CD8-positive, alpha-beta memory T cell (primary cell): ENCODE measurements at regions not wholly inside any gene's neighbourhood (a gene's known extent, or its start where the extent isn't known, plus 50 kb on each side); places are given as distances from the start of the nearest gene placed in this dataset.

Source experiments
- CTCF ChIA-PET: fragments of 350-600 bp; sonication (Branson Sonifier 250); formaldehyde crosslinking; loops from one replicate; lab custom pipeline; 2021; ENCODE audit warnings: antibody characterized with exemption; lab: Charles Lee
- POLR2A ChIA-PET: fragments of 350-600 bp; sonication (Branson Sonifier 250); formaldehyde crosslinking; loops from one replicate; lab custom pipeline; 2021; ENCODE audit warnings: antibody characterized with exemption; lab: Charles Lee
- DNase-seq, 5 donors: peaks; one replicate each; pipeline versions ENCODE4 v3.0.0 to v3.0.0-alpha.2; 2020 to 2022; ENCODE audit warnings: mixed read lengths in 1 of 5
- H3K27ac ChIP-seq: one replicate; pipeline ENCODE4 v1.7.0; 2013; ENCODE audit warnings: low read depth, mild to moderate bottlenecking, low read length, moderate library complexity
- H3K27me3 ChIP-seq: 2 replicates; pipeline ENCODE4 v1.7.0; 2013; ENCODE audit warnings: low read length, mild to moderate bottlenecking; ENCODE audit not compliant: insufficient read depth, poor library complexity, severe bottlenecking
- H3K36me3 ChIP-seq: 2 replicates; pipeline ENCODE4 v1.7.0; 2013; ENCODE audit warnings: mild to moderate bottlenecking, low read length, moderate library complexity; ENCODE audit not compliant: insufficient read depth
- H3K4me1 ChIP-seq: 2 replicates; pipeline ENCODE4 v1.7.0; 2013; ENCODE audit warnings: mild to moderate bottlenecking, low read length, moderate library complexity; ENCODE audit not compliant: insufficient read depth
- H3K4me3 ChIP-seq: 2 replicates; pipeline ENCODE4 v1.7.0; 2013; ENCODE audit warnings: mild to moderate bottlenecking, low read length
- H3K9me3 ChIP-seq: 2 replicates; pipeline ENCODE4 v1.7.0; 2013; ENCODE audit warnings: mild to moderate bottlenecking, low read length
- H3K27ac Mint-ChIP-seq, 8 donors: one replicate each; pipeline ENCODE4 v1.8.0; 2020 to 2021; ENCODE audit warnings: mixed read lengths in 8 of 8, mild to moderate bottlenecking in 6 of 8, inconsistent platforms in 3 of 8, moderate library complexity in 3 of 8
- H3K27me3 Mint-ChIP-seq, 2 donors: one replicate each; pipeline ENCODE4 v1.8.0; 2020 to 2021; ENCODE audit warnings: mixed read lengths in 2 of 2, mild to moderate bottlenecking in 1 of 2, moderate library complexity in 1 of 2
- H3K36me3 Mint-ChIP-seq, 3 donors: one replicate each; pipeline ENCODE4 v1.8.0; 2020 to 2021; ENCODE audit warnings: mixed read lengths in 3 of 3, inconsistent platforms in 1 of 3, mild to moderate bottlenecking in 1 of 3
- H3K4me1 Mint-ChIP-seq, 3 donors: one replicate each; pipeline ENCODE4 v1.8.0; 2020 to 2021; ENCODE audit warnings: mixed read lengths in 3 of 3, inconsistent platforms in 1 of 3, mild to moderate bottlenecking in 1 of 3
- H3K4me3 Mint-ChIP-seq, 7 donors: one replicate each; pipeline ENCODE4 v1.8.0; 2020 to 2021; ENCODE audit warnings: mixed read lengths in 7 of 7, mild to moderate bottlenecking in 6 of 7, moderate library complexity in 4 of 7, inconsistent platforms in 2 of 7
- H3K9me3 Mint-ChIP-seq, 5 donors: one replicate each; pipeline ENCODE4 v1.8.0; 2020 to 2022; ENCODE audit warnings: mixed read lengths in 5 of 5, mild to moderate bottlenecking in 3 of 5, moderate library complexity in 2 of 5, inconsistent platforms in 1 of 5

DNA sequence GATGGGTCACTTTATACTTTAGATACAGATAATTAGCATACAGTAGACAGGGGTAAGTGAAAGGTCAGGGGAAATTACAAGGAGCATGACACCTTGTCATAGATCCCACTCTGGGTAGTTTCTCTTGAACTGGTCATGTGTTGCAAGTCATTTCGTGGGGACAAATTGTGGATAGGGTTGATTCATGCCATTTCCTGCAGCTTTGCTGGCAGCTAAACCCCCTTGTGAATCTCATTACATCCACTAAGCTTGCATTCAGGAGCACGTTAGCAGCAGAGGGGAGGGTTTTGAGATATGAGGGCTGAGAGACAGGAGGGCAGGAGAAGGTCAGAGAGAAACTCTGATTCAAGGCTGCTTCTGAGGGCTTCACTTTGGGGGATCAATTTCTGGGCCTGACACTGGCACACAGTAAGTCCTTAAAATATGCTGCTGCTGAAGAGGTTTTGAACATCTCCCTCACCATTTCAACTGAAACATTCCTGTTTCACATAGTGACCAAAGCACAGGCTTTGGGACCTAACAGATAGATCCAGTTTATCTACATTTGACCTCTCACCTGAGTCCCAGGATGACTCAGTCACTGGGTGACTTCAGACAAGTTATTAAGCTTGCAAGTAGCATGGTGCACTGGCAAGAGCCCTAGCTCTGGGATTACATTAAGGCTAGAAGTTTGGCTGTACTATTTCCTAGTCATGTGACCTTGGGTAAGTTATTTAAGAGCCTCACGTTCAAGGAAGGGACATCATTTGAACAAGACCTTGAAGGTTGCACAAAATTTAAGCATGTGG is 206.0 kb upstream of the USP24 start:
- DNase-seq = no peak
- Mint-ChIP-seq H3K36me3 (no peaks in the 10 kb centered on the region), H3K4me1 (no peaks in the 10 kb centered on the region), H3K9me3 (peaks cover 0 to 4% (median 3%) of the 10 kb centered on the region in 5 donors), H3K27me3 (peaks cover 8 to 36% of the 10 kb centered on the region in 2 donors), H3K4me3 (no peak overlapping the region), H3K27ac (no peak overlapping the region)
- Histone ChIP-seq H3K4me3 (no peak overlapping the region), H3K36me3 (no peaks in the 10 kb centered on the region), H3K27me3 (no peaks in the 10 kb centered on the region), H3K9me3 (no peaks in the 10 kb centered on the region), H3K27ac (no peak overlapping the region), H3K4me1 (no peaks in the 10 kb centered on the region)
- CTCF ChIA-PET = no interaction called here
- POLR2A ChIA-PET = no interaction called here

DNA sequence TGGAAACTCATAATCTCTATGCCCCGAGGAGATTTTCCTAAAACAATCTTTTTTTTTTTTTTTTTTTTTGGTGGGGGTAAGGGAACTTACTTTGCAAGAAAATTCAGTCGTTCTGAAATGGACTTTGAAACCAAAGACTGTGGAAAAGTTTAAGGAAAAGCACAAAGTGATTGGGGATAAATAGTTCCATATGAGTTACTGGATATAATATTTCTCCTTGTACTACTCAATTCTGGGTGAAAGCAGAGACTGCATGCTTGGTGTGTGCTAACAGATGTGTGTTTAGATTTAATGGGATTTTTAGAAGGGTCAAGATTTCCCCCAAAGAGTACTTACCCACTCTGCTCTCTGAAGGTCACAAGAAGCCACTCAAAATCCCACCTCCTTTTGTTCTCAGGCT is 204.9 kb upstream of the USP24 start:
- H3K4me1 Mint-ChIP-seq = no peaks in the 10 kb centered on the region
- DNase-seq = no peak
- Histone ChIP-seq H3K27ac (no peak overlapping the region), H3K9me3 (no peaks in the 10 kb centered on the region), H3K4me3 (no peak overlapping the region), H3K36me3 (no peaks in the 10 kb centered on the region), H3K4me1 (no peaks in the 10 kb centered on the region), H3K27me3 (no peaks in the 10 kb centered on the region)
- H3K27ac Mint-ChIP-seq = no peak overlapping the region
- CTCF ChIA-PET = no interaction called here
- H3K27me3 Mint-ChIP-seq = peaks cover 8 to 41% of the 10 kb centered on the region in 2 donors
- peaks cover 0 to 4% (median 3%) of the 10 kb centered on the region in 5 donors for H3K9me3 Mint-ChIP-seq
- POLR2A ChIA-PET = interaction anchor here (0.6 kb wide), 1 partner anchor 12 kb away, joined by 3 read pairs; no protein-coding TSS in a partner anchor
- no peaks in the 10 kb centered on the region for H3K36me3 Mint-ChIP-seq
- H3K4me3 Mint-ChIP-seq = no peak overlapping the region

DNA sequence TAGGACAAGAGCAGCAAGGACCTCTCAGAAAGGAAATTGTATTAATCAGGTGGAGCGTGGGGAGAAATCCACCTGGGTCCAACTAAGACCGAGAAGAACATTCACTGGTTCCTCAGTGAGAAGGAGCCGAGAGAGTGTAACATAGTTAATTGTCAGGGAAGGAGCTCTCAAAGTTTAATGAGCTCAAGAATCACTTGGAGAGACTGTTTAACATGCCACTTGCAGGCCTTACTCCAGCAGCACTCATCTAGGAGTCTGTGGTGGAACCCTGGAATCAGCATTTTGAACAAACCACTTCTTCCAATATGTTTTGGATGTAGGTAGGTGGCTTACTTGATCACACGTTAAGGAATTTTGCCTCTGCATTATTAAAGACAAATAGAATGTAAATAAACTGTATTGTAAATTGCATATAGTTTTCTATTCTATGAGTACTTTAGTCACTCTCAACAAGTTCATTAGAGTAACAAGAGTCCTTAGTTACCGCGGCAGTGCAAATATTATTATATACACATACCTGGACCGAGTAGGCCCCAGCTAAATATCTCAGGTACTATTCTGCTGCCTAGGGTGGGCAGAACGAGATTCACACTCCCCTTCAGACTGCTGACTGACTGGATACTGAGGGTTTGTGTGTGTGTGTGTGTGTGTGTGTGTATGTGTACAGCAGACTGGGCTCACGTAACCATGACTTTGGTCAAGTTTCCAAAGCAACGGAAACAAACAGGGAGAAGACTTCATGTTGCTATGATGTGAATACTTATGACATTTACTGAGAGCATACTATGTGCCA is 203.2 kb upstream of the USP24 start:
- H3K27ac Mint-ChIP-seq = no peak overlapping the region
- Histone ChIP-seq H3K4me1 (no peaks in the 10 kb centered on the region), H3K27me3 (no peaks in the 10 kb centered on the region), H3K9me3 (no peaks in the 10 kb centered on the region), H3K36me3 (no peaks in the 10 kb centered on the region), H3K27ac (no peak overlapping the region), H3K4me3 (no peak overlapping the region)
- CTCF ChIA-PET = no interaction called here
- H3K36me3 Mint-ChIP-seq = no peaks in the 10 kb centered on the region
- POLR2A ChIA-PET = no interaction called here
- H3K4me3 Mint-ChIP-seq = no peak overlapping the region
- H3K9me3 Mint-ChIP-seq = peaks cover 0 to 4% (median 3%) of the 10 kb centered on the region in 5 donors
- DNase-seq = no peak
- H3K4me1 Mint-ChIP-seq = no peaks in the 10 kb centered on the region
- H3K27me3 Mint-ChIP-seq = peaks cover 9 to 33% of the 10 kb centered on the region in 2 donors

DNA sequence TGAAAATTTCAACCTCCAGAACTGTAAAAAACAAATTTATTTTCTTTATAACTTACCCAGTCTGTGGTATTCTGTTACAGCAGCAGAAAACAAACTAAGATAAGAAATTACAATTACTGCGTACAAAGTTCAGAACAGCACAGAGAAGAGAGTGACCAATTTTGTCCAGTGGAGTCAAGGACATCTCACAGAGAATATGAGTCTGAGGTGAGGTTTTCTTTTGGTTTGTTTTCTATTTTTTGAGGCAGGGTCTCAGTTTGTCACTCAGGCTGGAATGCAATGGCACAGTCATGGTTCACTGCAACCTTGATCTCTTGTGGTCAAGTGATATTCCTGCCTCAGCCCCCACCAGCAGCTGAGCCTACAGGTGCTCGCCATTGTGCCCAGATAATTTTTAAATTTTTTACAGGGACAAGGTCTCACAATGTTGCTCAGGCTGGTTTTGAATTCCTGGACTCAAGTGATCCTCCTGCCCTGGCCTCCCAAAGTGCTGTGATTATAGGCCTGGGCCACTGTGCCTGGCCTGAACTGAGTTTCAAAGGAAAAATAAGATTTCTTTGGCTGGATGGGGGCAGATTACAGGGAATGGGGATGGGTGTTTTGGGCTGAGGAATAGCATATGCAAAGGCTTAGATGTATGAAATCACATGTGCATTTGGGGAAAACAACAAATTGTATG is 201.1 kb upstream of the USP24 start:
- H3K9me3 ChIP-seq = no peaks in the 10 kb centered on the region
- Mint-ChIP-seq H3K4me3 (no peak overlapping the region), H3K4me1 (no peaks in the 10 kb centered on the region), H3K36me3 (no peaks in the 10 kb centered on the region), H3K9me3 (peaks cover 0 to 5% (median 0%) of the 10 kb centered on the region in 5 donors), H3K27me3 (peaks cover 9 to 33% of the 10 kb centered on the region in 2 donors), H3K27ac (no peak overlapping the region)
- H3K4me3 ChIP-seq = no peak overlapping the region
- no peaks in the 10 kb centered on the region for H3K4me1 ChIP-seq
- CTCF ChIA-PET = no interaction called here
- no peak for DNase-seq
- H3K27me3 ChIP-seq = no peaks in the 10 kb centered on the region
- H3K36me3 ChIP-seq = no peaks in the 10 kb centered on the region
- H3K27ac ChIP-seq = no peak overlapping the region
- POLR2A ChIA-PET = no interaction called here

DNA sequence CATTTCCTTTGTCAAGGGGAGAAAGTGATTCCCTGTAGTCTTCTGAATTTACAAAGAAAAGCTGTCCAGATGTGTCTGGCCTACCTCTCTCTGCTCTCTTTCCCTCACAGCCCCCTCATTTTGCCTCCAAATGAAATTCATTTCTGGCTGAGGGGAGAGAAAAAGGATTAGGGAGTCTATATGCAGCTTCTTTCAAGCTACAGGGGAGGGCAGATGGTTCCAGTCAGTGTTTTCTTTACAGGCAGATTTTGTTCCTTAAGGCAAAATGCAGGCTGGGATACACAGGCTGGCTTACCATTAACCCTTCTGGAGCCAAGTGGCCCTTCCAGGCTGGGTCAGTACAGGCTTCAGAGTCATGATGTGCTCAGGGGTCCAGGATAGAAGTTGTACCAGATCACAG is 198.1 kb upstream of the USP24 start:
- Mint-ChIP-seq H3K9me3 (peaks cover 0 to 5% (median 3%) of the 10 kb centered on the region in 5 donors), H3K27me3 (peaks cover 15 to 34% of the 10 kb centered on the region in 2 donors), H3K27ac (no peak overlapping the region), H3K4me1 (no peaks in the 10 kb centered on the region), H3K36me3 (no peaks in the 10 kb centered on the region), H3K4me3 (no peak overlapping the region)
- ChIA-PET CTCF (no interaction called here), POLR2A (no interaction called here)
- DNase-seq = no peak
- H3K4me3 ChIP-seq = no peak overlapping the region
- H3K4me1 ChIP-seq = no peaks in the 10 kb centered on the region
- no peaks in the 10 kb centered on the region for H3K36me3 ChIP-seq
- H3K27me3 ChIP-seq = no peaks in the 10 kb centered on the region
- no peak overlapping the region for H3K27ac ChIP-seq
- no peaks in the 10 kb centered on the region for H3K9me3 ChIP-seq

DNA sequence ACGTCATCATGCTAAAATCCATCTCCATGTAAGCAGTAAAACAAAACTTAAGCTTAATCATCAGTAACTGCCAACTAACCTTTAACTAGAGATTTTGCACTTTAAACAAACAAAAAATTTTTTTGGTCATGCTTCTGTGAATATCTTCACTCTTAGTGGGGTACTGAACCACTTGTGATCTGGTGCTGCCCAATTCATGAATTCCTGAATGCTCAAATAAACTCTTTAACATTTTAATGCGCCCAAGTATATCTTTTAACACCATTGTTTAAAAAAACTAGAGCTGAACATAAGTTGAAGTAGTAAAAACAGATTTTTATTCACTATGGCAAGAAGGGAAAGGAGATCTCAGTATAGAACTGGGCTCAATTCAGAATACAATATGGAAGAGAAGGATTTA is 196.9 kb upstream of the USP24 start:
- H3K27ac Mint-ChIP-seq = no peak overlapping the region
- H3K4me1 Mint-ChIP-seq = no peaks in the 10 kb centered on the region
- DNase-seq = no peak
- H3K36me3 Mint-ChIP-seq = no peaks in the 10 kb centered on the region
- CTCF ChIA-PET = no interaction called here
- POLR2A ChIA-PET = no interaction called here
- Histone ChIP-seq H3K4me3 (no peak overlapping the region), H3K4me1 (no peaks in the 10 kb centered on the region), H3K27ac (no peak overlapping the region), H3K27me3 (no peaks in the 10 kb centered on the region), H3K36me3 (no peaks in the 10 kb centered on the region), H3K9me3 (no peaks in the 10 kb centered on the region)
- H3K4me3 Mint-ChIP-seq = no peak overlapping the region
- H3K9me3 Mint-ChIP-seq = peaks cover 0 to 5% (median 3%) of the 10 kb centered on the region in 5 donors
- peaks cover 13 to 23% of the 10 kb centered on the region in 2 donors for H3K27me3 Mint-ChIP-seq

DNA sequence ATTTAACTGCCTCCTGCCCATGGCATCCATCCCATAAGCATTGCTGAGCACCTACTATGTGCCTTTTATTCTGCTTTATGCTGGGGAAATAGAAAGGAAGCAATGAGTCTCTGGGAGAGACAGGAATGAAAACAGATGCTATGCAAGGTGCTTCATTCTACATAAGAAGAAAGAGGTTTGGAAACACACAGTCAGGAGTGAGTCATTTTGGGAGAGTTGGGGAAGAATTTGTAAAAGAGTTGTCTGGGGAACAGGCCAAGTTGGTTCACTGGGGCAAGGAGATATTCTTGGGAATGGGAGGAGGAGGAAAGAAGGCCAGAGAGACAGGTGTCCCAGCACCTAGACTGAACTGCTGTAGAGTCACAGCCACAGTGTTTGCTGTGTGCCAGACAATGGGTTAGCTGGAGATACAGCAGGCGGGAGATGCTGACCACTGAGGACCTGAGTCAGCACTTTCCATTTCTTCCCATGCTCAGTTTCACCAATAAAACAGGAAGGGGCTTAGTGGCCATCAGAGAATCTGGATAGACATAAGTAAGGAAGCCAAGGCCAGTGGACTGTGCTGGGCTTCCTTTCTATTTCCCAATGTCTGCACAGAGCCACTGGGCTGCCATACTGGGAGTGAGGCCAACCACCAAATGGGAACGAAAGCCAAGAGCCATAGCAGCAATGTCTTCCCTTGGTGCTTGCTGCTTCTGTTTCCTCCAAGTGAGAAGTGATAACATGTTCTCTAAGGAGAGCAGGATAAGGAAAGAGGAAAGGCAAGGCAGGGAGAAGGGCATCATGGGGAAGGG is 187.7 kb upstream of the USP24 start:
- DNase-seq = no peak
- Histone ChIP-seq H3K4me3 (no peak overlapping the region), H3K4me1 (no peaks in the 10 kb centered on the region), H3K27me3 (no peaks in the 10 kb centered on the region), H3K36me3 (no peaks in the 10 kb centered on the region), H3K27ac (no peak overlapping the region), H3K9me3 (no peaks in the 10 kb centered on the region)
- ChIA-PET CTCF (no interaction called here), POLR2A (no interaction called here)
- Mint-ChIP-seq H3K36me3 (no peaks in the 10 kb centered on the region), H3K27ac (no peak overlapping the region), H3K9me3 (no peaks in the 10 kb centered on the region), H3K27me3 (peaks cover 19 to 64% of the 10 kb centered on the region in 2 donors), H3K4me1 (no peaks in the 10 kb centered on the region), H3K4me3 (no peak overlapping the region)
